ENCODE measurements at regions not wholly inside any gene's neighbourhood (a gene's known extent, or its start where the extent isn't known, plus 50 kb on each side); places are given as distances from the start of the nearest gene placed in this dataset.
A peak's percentile ranks its signal among the peaks of the same experiment; 100 is the strongest.

- 25 to 26% methylated on average over 6 of the region's 6 CpGs for whole genome bisulfite sequencing, 2 experiments (ENCODE audit: low coverage in 1 of 2, low lambda C conversion rate in 2 of 2, missing lambda C conversion rate in 2 of 2)
- Histone ChIP-seq H3K4me3 (no peak overlapping the region), H3K9ac (no peak overlapping the region), H3K4me1 (ENCODE audit: insufficient read depth) (peaks cover 32% of the 10 kb centered on the region), H3K27ac (peak overlapping the region; percentile 17; the same call in 1 of the 2 replicates), H2AFZ (no peak overlapping the region; the same call in 1 of the 2 replicates), H3F3A (ENCODE audit: insufficient read depth) (peaks cover 15% of the 10 kb centered on the region), H3K27me3 (replicated peaks; ENCODE audit: insufficient read depth) (no peaks in the 10 kb centered on the region), H3K79me2 (ENCODE audit: insufficient read depth) (peaks cover 68% of the 10 kb centered on the region), H3K9me2 (ENCODE audit: insufficient read depth) (no peaks in the 10 kb centered on the region), H3K9me3 (ENCODE audit: low read depth) (no peaks in the 10 kb centered on the region), H3K4me2 (ENCODE audit: unreplicated experiment) (peak overlapping the region; percentile 25), H4K20me1 (ENCODE audit: insufficient read depth) (no peaks in the 10 kb centered on the region), H3K36me3 (ENCODE audit: low read depth) (no peaks in the 10 kb centered on the region)
- in situ Hi-C loops (cut with MboI), result loop anchor here (10.0 kb wide), 1 partner anchor 632 kb away; no protein-coding TSS in a partner anchor
- TF ChIP-seq EZH2phosphoT487 (IDR thresholded peaks at IDR 0.05; ENCODE audit: insufficient read depth, low read depth), result no peak
- TF ChIP-seq EZH2 (IDR thresholded peaks at IDR 0.05; ENCODE audit: insufficient read depth, poor library complexity, severe bottlenecking), result no peak
- peak; percentile 68 for DNase-seq
These were observed 708.6 kb upstream of the WWC1 start for GRCh38 chr5:167582886-167583285.

DNA sequence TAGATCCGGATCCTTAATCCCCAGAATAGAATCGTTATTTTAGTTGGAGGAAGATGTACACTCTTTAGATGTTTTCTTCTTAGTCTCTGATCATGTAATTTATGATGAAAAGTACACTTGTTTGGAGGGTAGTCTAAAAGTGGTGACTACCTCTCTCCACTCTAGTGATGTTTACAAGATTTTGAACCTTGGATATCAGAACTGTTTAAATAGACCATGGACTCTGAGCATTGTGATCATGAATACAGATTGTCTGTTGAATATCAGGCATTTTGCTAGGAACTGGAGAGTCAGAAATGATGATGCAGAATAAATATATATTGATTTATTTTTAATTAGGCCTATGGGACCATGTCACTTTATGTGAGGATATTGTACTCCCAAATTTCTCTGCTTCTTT, 706.3 kb upstream of the WWC1 start:
- Histone ChIP-seq H3F3A (ENCODE audit: insufficient read depth) (peaks cover 12% of the 10 kb centered on the region), H3K36me3 (ENCODE audit: low read depth) (no peaks in the 10 kb centered on the region), H3K4me3 (no peak overlapping the region), H3K9me3 (ENCODE audit: low read depth) (no peaks in the 10 kb centered on the region), H2AFZ (no peak overlapping the region), H3K4me1 (ENCODE audit: insufficient read depth) (peaks cover 16% of the 10 kb centered on the region), H3K9ac (no peak overlapping the region), H3K27me3 (replicated peaks; ENCODE audit: insufficient read depth) (no peaks in the 10 kb centered on the region), H4K20me1 (ENCODE audit: insufficient read depth) (no peaks in the 10 kb centered on the region), H3K9me2 (ENCODE audit: insufficient read depth) (no peaks in the 10 kb centered on the region), H3K4me2 (ENCODE audit: unreplicated experiment) (no peak overlapping the region), H3K79me2 (ENCODE audit: insufficient read depth) (peaks cover 67% of the 10 kb centered on the region), H3K27ac (no peak overlapping the region)
- in situ Hi-C loops (cut with MboI), result loop anchor here (10.0 kb wide), 1 partner anchor 630 kb away; no protein-coding TSS in a partner anchor
- WGBS, 2 experiments (ENCODE audit: low coverage in 1 of 2, low lambda C conversion rate in 2 of 2, missing lambda C conversion rate in 2 of 2), result 96 to 98% methylated on average over 2 of the region's 2 CpGs
- DNase-seq, result no peak
- TF ChIP-seq EZH2phosphoT487 (IDR thresholded peaks at IDR 0.05; ENCODE audit: insufficient read depth, low read depth), result no peak
- TF ChIP-seq EZH2 (IDR thresholded peaks at IDR 0.05; ENCODE audit: insufficient read depth, poor library complexity, severe bottlenecking), result no peak

GRCh38 chr5:167587772-167588437, 703.5 kb upstream of the WWC1 start:
- no peak overlapping the region for H2AFZ ChIP-seq
- H3K9me2 ChIP-seq (ENCODE audit: insufficient read depth), result no peaks in the 10 kb centered on the region
- H3K9me3 ChIP-seq (ENCODE audit: low read depth), result no peaks in the 10 kb centered on the region
- DNase-seq, result peak; percentile 54
- no peak overlapping the region for H3K9ac ChIP-seq
- no peak for TF ChIP-seq EZH2phosphoT487 (IDR thresholded peaks at IDR 0.05; ENCODE audit: insufficient read depth, low read depth)
- TF ChIP-seq EZH2 (IDR thresholded peaks at IDR 0.05; ENCODE audit: insufficient read depth, poor library complexity, severe bottlenecking), result no peak
- peaks cover 57% of the 10 kb centered on the region for H3K79me2 ChIP-seq (ENCODE audit: insufficient read depth)
- no peaks in the 10 kb centered on the region for H3K36me3 ChIP-seq (ENCODE audit: low read depth)
- peaks cover 10% of the 10 kb centered on the region; the same call in 1 of the 2 replicates for H3F3A ChIP-seq (ENCODE audit: insufficient read depth)
- no peak overlapping the region for H3K4me2 ChIP-seq (ENCODE audit: unreplicated experiment)
- H3K4me1 ChIP-seq (ENCODE audit: insufficient read depth), result peaks cover 7% of the 10 kb centered on the region
- no peak overlapping the region for H3K27ac ChIP-seq
- no peaks in the 10 kb centered on the region for H4K20me1 ChIP-seq (ENCODE audit: insufficient read depth)
- WGBS, 2 experiments (ENCODE audit: low coverage in 1 of 2, low lambda C conversion rate in 2 of 2, missing lambda C conversion rate in 2 of 2), result 80 to 81% methylated on average over 5 of the region's 5 CpGs
- in situ Hi-C loops (cut with MboI), result loop anchor here (10.0 kb wide), 1 partner anchor 627 kb away; no protein-coding TSS in a partner anchor
- H3K4me3 ChIP-seq, result no peak overlapping the region
- no peaks in the 10 kb centered on the region for H3K27me3 ChIP-seq (replicated peaks; ENCODE audit: insufficient read depth)

- no peak for TF ChIP-seq EZH2phosphoT487 (IDR thresholded peaks at IDR 0.05; ENCODE audit: insufficient read depth, low read depth)
- TF ChIP-seq EZH2 (IDR thresholded peaks at IDR 0.05; ENCODE audit: insufficient read depth, poor library complexity, severe bottlenecking), result no peak
- Histone ChIP-seq H3K27ac (no peak overlapping the region), H3K9me3 (ENCODE audit: low read depth) (no peaks in the 10 kb centered on the region), H3K4me3 (no peak overlapping the region), H4K20me1 (ENCODE audit: insufficient read depth) (no peaks in the 10 kb centered on the region), H3F3A (ENCODE audit: insufficient read depth) (peaks cover 10% of the 10 kb centered on the region; the same call in 1 of the 2 replicates), H3K4me2 (ENCODE audit: unreplicated experiment) (no peak overlapping the region), H2AFZ (no peak overlapping the region), H3K36me3 (ENCODE audit: low read depth) (no peaks in the 10 kb centered on the region), H3K9me2 (ENCODE audit: insufficient read depth) (no peaks in the 10 kb centered on the region), H3K9ac (no peak overlapping the region), H3K27me3 (replicated peaks; ENCODE audit: insufficient read depth) (no peaks in the 10 kb centered on the region), H3K4me1 (ENCODE audit: insufficient read depth) (no peaks in the 10 kb centered on the region; the same call in 1 of the 2 replicates), H3K79me2 (ENCODE audit: insufficient read depth) (peaks cover 41% of the 10 kb centered on the region)
- 92 to 93% methylated on average over 4 of the region's 4 CpGs for WGBS, 2 experiments (ENCODE audit: low coverage in 1 of 2, low lambda C conversion rate in 2 of 2, missing lambda C conversion rate in 2 of 2)
- in situ Hi-C loops (cut with MboI), result no loop called here
- no peak for DNase-seq
These were observed 699.3 kb upstream of the WWC1 start for GRCh38 chr5:167592114-167592513.
